Esophagus muscularis mucosa (tissue), 4 donors: ENCODE measurements at regions not wholly inside any gene's neighbourhood (a gene's known extent, or its start where the extent isn't known, plus 50 kb on each side); places are given as distances from the start of the nearest gene placed in this dataset.

Experiments
- DNase-seq: peaks from one replicate; pipeline ENCODE4 v3.0.0-alpha.2; 2017; ENCODE audit errors: extremely low spot score
- H3K27ac ChIP-seq, 4 donors: fragments of 200-600 bp; sonication (generic); replicated peaks in 1 of 4; 1 replicate in 3 of 4; 2 replicates in 1 of 4; pipeline ENCODE4 v1.5.1; 2016 to 2019; ENCODE audit warnings: mild to moderate bottlenecking in 1 of 4
- H3K27me3 ChIP-seq, 4 donors: fragments of 200-600 bp; sonication (generic); one replicate each; pipeline versions ENCODE4 v1.5.1 to v1.6.0; 2016 to 2019
- H3K36me3 ChIP-seq, 4 donors: fragments of 200-600 bp; sonication (generic); one replicate each; pipeline ENCODE4 v1.5.1; 2016 to 2019
- H3K4me1 ChIP-seq, 4 donors: fragments of 200-600 bp; sonication (generic); one replicate each; pipeline ENCODE4 v1.5.1; 2016 to 2019
- H3K4me3 ChIP-seq, 4 donors: fragments of 200-600 bp; sonication (generic); 1 replicate in 2 of 4; 2 replicates in 2 of 4; pipeline ENCODE4 v1.5.1; 2016 to 2019; ENCODE audit warnings: mild to moderate bottlenecking in 4 of 4, moderate library complexity in 1 of 4
- H3K9me3 ChIP-seq, 4 donors: fragments of 200-600 bp; sonication (generic); 1 replicate in 3 of 4; 2 replicates in 1 of 4; pipeline ENCODE4 v1.5.1; 2016 to 2019
- EP300 ChIP-seq: sonication (generic); formaldehyde crosslinking; IDR thresholded peaks from one replicate; pipeline ENCODE4 v1.6.1; 2017; ENCODE audit warnings: antibody characterized with exemption
- POLR2A ChIP-seq: fragments of 450-650 bp; IDR thresholded peaks from one replicate; pipeline ENCODE4 v1.6.1; 2017; ENCODE audit warnings: antibody characterized with exemption, moderate library complexity, mild to moderate bottlenecking, low read depth
- POLR2AphosphoS5 ChIP-seq, 2 donors: sonication (generic); formaldehyde crosslinking; IDR thresholded peaks; one replicate each; pipeline ENCODE4 v1.6.1; 2017; ENCODE audit warnings: antibody characterized with exemption in 2 of 2
- WGBS: methylation state at CpG from one replicate; pipeline ENCODE4 v1.1.5; 2018; 5-methylcytosine and 5-hydroxymethylcytosine counted together
- intact Hi-C: fragments of 100-400 bp; cut with DNase I; formaldehyde crosslinking; loops from one replicate; pipeline ENCODE4 v1.15.1; 2023
- TF ChIP-seq, protein P1 (sequence below), 3 experiments: fragments of 200-600 bp in 2 of 3; fragments of 450-650 bp in 1 of 3; sonication (generic) in 2 of 3; IDR thresholded peaks; one replicate each; pipeline ENCODE4 v1.5.1; 2017 to 2019; ENCODE audit warnings: antibody characterized with exemption in 3 of 3, mild to moderate bottlenecking in 2 of 3, moderate library complexity in 1 of 3

- intact Hi-C loops = no loop called here
- Histone ChIP-seq H3K36me3 (no peaks in the 10 kb centered on the region), H3K27ac (peak overlapping the region; percentile 65 to 74 (median 73)), H3K4me3 (no peak overlapping the region), H3K27me3 (no peaks in the 10 kb centered on the region), H3K9me3 (no peaks in the 10 kb centered on the region), H3K4me1 (peaks cover 12 to 30% (median 22%) of the 10 kb centered on the region in 4 donors)
- TF ChIP-seq POLR2A = no peak
- TF ChIP-seq EP300 = no peak
- TF ChIP-seq, protein P1, sequence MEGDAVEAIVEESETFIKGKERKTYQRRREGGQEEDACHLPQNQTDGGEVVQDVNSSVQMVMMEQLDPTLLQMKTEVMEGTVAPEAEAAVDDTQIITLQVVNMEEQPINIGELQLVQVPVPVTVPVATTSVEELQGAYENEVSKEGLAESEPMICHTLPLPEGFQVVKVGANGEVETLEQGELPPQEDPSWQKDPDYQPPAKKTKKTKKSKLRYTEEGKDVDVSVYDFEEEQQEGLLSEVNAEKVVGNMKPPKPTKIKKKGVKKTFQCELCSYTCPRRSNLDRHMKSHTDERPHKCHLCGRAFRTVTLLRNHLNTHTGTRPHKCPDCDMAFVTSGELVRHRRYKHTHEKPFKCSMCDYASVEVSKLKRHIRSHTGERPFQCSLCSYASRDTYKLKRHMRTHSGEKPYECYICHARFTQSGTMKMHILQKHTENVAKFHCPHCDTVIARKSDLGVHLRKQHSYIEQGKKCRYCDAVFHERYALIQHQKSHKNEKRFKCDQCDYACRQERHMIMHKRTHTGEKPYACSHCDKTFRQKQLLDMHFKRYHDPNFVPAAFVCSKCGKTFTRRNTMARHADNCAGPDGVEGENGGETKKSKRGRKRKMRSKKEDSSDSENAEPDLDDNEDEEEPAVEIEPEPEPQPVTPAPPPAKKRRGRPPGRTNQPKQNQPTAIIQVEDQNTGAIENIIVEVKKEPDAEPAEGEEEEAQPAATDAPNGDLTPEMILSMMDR (IDR thresholded peaks at IDR 0.05) = no peak
- peak; percentile 72 to 85 for TF ChIP-seq POLR2AphosphoS5 (IDR thresholded peaks at IDR 0.05)
- 11% methylated on average over 3 of the region's 3 CpGs for WGBS
- DNase-seq = peak; percentile 93
These were observed 180.0 kb upstream of the TGFBR2 start for GRCh38 chr3:30426293-30426993.

- Histone ChIP-seq H3K4me1 (peaks cover 12 to 27% (median 22%) of the 10 kb centered on the region in 4 donors), H3K9me3 (no peaks in the 10 kb centered on the region), H3K27me3 (no peaks in the 10 kb centered on the region), H3K4me3 (no peak overlapping the region), H3K36me3 (no peaks in the 10 kb centered on the region), H3K27ac (no peak overlapping the region)
- DNase-seq = no peak
- no peak for TF ChIP-seq EP300
- TF ChIP-seq, protein P1 (IDR thresholded peaks at IDR 0.05) = no peak
- no peak for TF ChIP-seq POLR2AphosphoS5 (IDR thresholded peaks at IDR 0.05)
- no peak for TF ChIP-seq POLR2A
- intact Hi-C loops = no loop called here
These were observed 178.2 kb upstream of the TGFBR2 start for GRCh38 chr3:30428251-30428650.

DNA sequence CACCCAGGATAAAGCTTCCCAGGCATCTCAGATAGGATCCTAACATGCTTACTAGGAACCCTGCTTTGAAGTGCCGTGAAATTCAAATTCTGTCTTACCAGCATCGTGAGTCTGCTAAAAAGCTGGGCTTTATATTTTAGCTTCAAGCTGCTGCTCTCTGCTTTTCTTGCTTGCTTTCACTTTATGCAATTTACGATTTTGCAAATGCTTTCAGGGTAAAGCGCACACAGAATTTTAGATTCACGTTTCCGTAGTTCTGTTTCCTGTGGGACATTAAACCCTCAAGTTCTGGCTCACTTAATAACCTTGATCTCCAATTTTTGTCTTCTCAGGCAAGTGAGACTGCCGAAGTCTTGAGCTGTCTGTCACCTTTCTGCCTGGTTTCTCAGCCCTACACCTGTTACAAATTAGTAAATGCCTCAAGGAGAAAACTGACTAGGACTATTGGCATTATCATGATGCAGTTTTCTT, 170.5 kb upstream of the TGFBR2 start:
- peak overlapping the region; percentile 80 to 89 (median 84) for H3K27ac ChIP-seq
- TF ChIP-seq POLR2A (no peak), EP300 (no peak), POLR2AphosphoS5 (IDR thresholded peaks at IDR 0.05) (no peak)
- TF ChIP-seq, protein P1 (IDR thresholded peaks at IDR 0.05) = no peak
- H3K4me1 ChIP-seq = peaks cover 16 to 54% (median 53%) of the 10 kb centered on the region in 4 donors
- no peak for DNase-seq
- no peaks in the 10 kb centered on the region for H3K27me3 ChIP-seq
- H3K4me3 ChIP-seq = peak overlapping the region in 2 of 4 donors; percentile 1 to 13
- no peaks in the 10 kb centered on the region for H3K36me3 ChIP-seq
- 56% methylated on average over 7 of the region's 7 CpGs for WGBS
- intact Hi-C loops = loop anchor here (5.0 kb wide), 1 partner anchor 171 kb away; the partner anchor contains the start of gene TGFBR2
- H3K9me3 ChIP-seq = no peaks in the 10 kb centered on the region

- H3K27ac ChIP-seq = peak overlapping the region; percentile 80 to 89 (median 84)
- TF ChIP-seq, protein P1 (IDR thresholded peaks at IDR 0.05) = peak in 2 of 3 experiments; percentile 14 to 23
- peak; percentile 16 to 28 for TF ChIP-seq POLR2AphosphoS5 (IDR thresholded peaks at IDR 0.05)
- TF ChIP-seq EP300 = no peak
- intact Hi-C loops = loop anchor here (5.0 kb wide), 1 partner anchor 170 kb away; the partner anchor contains the start of gene TGFBR2
- no peaks in the 10 kb centered on the region for H3K27me3 ChIP-seq
- no peak for DNase-seq
- peaks cover 16 to 64% (median 64%) of the 10 kb centered on the region in 4 donors for H3K4me1 ChIP-seq
- no peaks in the 10 kb centered on the region for H3K9me3 ChIP-seq
- no peaks in the 10 kb centered on the region for H3K36me3 ChIP-seq
- no peak overlapping the region for H3K4me3 ChIP-seq
- 37% methylated on average over 4 of the region's 4 CpGs for WGBS
These were observed 169.2 kb upstream of the TGFBR2 start for GRCh38 chr3:30437171-30437601.
